ENCODE measurements at regions not wholly inside any gene's neighbourhood (a gene's known extent, or its start where the extent isn't known, plus 50 kb on each side); places are given as distances from the start of the nearest gene placed in this dataset.
"Not testable (repeated sequence)": the region's sequence is repeated elsewhere in the genome, so short reads cannot be mapped to it uniquely, and the experiment has no call there.

GRCh38 chr13:64723724-64724123 is 2506.4 kb downstream of the PCDH9 start:
- no peak overlapping the region for H3K4me3 Mint-ChIP-seq
- H3K36me3 Mint-ChIP-seq (ENCODE audit: insufficient read depth): no peaks in the 10 kb centered on the region
- H3K27me3 Mint-ChIP-seq: no peaks in the 10 kb centered on the region
- no peaks in the 10 kb centered on the region for H3K4me1 Mint-ChIP-seq (ENCODE audit: low read depth in 2 of 2)
- peaks cover 5 to 11% of the 10 kb centered on the region in 2 donors for H3K9me3 Mint-ChIP-seq
- no peak for ATAC-seq (replicated peaks)
- DNase-seq: no peak
- H3K27ac Mint-ChIP-seq: no peak overlapping the region

- Mint-ChIP-seq H3K27ac (no peak overlapping the region), H3K4me3 (no peak overlapping the region), H3K27me3 (no peaks in the 10 kb centered on the region), H3K9me3 (peaks cover 3 to 11% of the 10 kb centered on the region in 2 donors), H3K4me1 (ENCODE audit: low read depth in 2 of 2) (no peaks in the 10 kb centered on the region), H3K36me3 (ENCODE audit: insufficient read depth) (no peaks in the 10 kb centered on the region)
- no peak for DNase-seq
- ATAC-seq (replicated peaks): no peak
Observed at GRCh38 chr13:64718116-64718515, 2512.0 kb downstream of the PCDH9 start.

- no peak overlapping the region for H3K27ac Mint-ChIP-seq
Observed at GRCh38 chr13:64716936-64717335, 2513.2 kb downstream of the PCDH9 start.

GRCh38 chr13:64709079-64709478 is 2521.1 kb downstream of the PCDH9 start:
- no peak overlapping the region for H3K27ac Mint-ChIP-seq
- H3K36me3 Mint-ChIP-seq (ENCODE audit: insufficient read depth): no peaks in the 10 kb centered on the region
- H3K27me3 Mint-ChIP-seq: no peaks in the 10 kb centered on the region
- no peak for ATAC-seq (replicated peaks)
- peaks cover 17 to 18% of the 10 kb centered on the region in 2 donors for H3K9me3 Mint-ChIP-seq
- H3K4me1 Mint-ChIP-seq (ENCODE audit: low read depth in 2 of 2): no peaks in the 10 kb centered on the region
- no peak for DNase-seq
- H3K4me3 Mint-ChIP-seq: no peak overlapping the region

More at GRCh38 chr13:64716936-64717335, 2513.2 kb downstream of the PCDH9 start:
- H3K4me3 Mint-ChIP-seq: no peak overlapping the region
- H3K27me3 Mint-ChIP-seq: no peaks in the 10 kb centered on the region
- peaks cover 3 to 11% of the 10 kb centered on the region in 2 donors for H3K9me3 Mint-ChIP-seq
- H3K36me3 Mint-ChIP-seq (ENCODE audit: insufficient read depth): no peaks in the 10 kb centered on the region
- H3K4me1 Mint-ChIP-seq (ENCODE audit: low read depth in 2 of 2): no peaks in the 10 kb centered on the region
- DNase-seq: no peak
- ATAC-seq (replicated peaks): no peak

GRCh38 chr13:64704121-64704649 is 2526.0 kb downstream of the PCDH9 start:
- Mint-ChIP-seq H3K36me3 (ENCODE audit: insufficient read depth) (no peaks in the 10 kb centered on the region), H3K4me3 (no peak overlapping the region), H3K27me3 (no peaks in the 10 kb centered on the region), H3K9me3 (peaks cover 16% of the 10 kb centered on the region in 2 donors), H3K27ac (no peak overlapping the region), H3K4me1 (ENCODE audit: low read depth in 2 of 2) (no peaks in the 10 kb centered on the region)
- DNase-seq: no peak
- ATAC-seq (replicated peaks): no peak

GRCh38 chr13:64697226-64697625 is 2532.9 kb downstream of the PCDH9 start:
- H3K36me3 Mint-ChIP-seq (ENCODE audit: insufficient read depth): no peaks in the 10 kb centered on the region
- no peak overlapping the region for H3K4me3 Mint-ChIP-seq
- H3K9me3 Mint-ChIP-seq: peaks cover 0 to 4% of the 10 kb centered on the region in 2 donors
- no peaks in the 10 kb centered on the region for H3K4me1 Mint-ChIP-seq (ENCODE audit: low read depth in 2 of 2)
- H3K27me3 Mint-ChIP-seq: no peaks in the 10 kb centered on the region
- DNase-seq (no peak), ATAC-seq (replicated peaks) (no peak)
- no peak overlapping the region for H3K27ac Mint-ChIP-seq

- Mint-ChIP-seq H3K4me1 (ENCODE audit: low read depth in 2 of 2) (no peaks in the 10 kb centered on the region), H3K27me3 (no peaks in the 10 kb centered on the region), H3K27ac (no peak overlapping the region), H3K9me3 (peaks cover 8 to 12% of the 10 kb centered on the region in 2 donors), H3K4me3 (no peak overlapping the region), H3K36me3 (ENCODE audit: insufficient read depth) (no peaks in the 10 kb centered on the region)
- no peak for DNase-seq
- ATAC-seq (replicated peaks): no peak
Observed at GRCh38 chr13:64688893-64689677, 2541.1 kb downstream of the PCDH9 start.

GRCh38 chr13:64686536-64686935 is 2543.6 kb downstream of the PCDH9 start:
- not testable (repeated sequence) for H3K27me3 Mint-ChIP-seq; H3K36me3 Mint-ChIP-seq (ENCODE audit: insufficient read depth); ATAC-seq (replicated peaks); H3K4me3 Mint-ChIP-seq; DNase-seq; H3K4me1 Mint-ChIP-seq (ENCODE audit: low read depth in 2 of 2); H3K27ac Mint-ChIP-seq
- H3K9me3 Mint-ChIP-seq: peaks cover 9 to 11% of the 10 kb centered on the region in 2 donors

GRCh38 chr13:64684685-64685431 is 2545.3 kb downstream of the PCDH9 start:
- DNase-seq (no peak), ATAC-seq (replicated peaks) (no peak)
- H3K4me3 Mint-ChIP-seq: no peak overlapping the region
- no peaks in the 10 kb centered on the region for H3K27me3 Mint-ChIP-seq
- H3K27ac Mint-ChIP-seq: no peak overlapping the region
- H3K4me1 Mint-ChIP-seq (ENCODE audit: low read depth in 2 of 2): no peaks in the 10 kb centered on the region
- no peaks in the 10 kb centered on the region for H3K36me3 Mint-ChIP-seq (ENCODE audit: insufficient read depth)
- H3K9me3 Mint-ChIP-seq: peaks cover 11% of the 10 kb centered on the region in 2 donors

GRCh38 chr13:64684108-64684507 is 2546.0 kb downstream of the PCDH9 start:
- H3K4me3 Mint-ChIP-seq: no peak overlapping the region
- H3K9me3 Mint-ChIP-seq: peaks cover 11% of the 10 kb centered on the region in 2 donors
- H3K27me3 Mint-ChIP-seq: no peaks in the 10 kb centered on the region
- no peaks in the 10 kb centered on the region for H3K36me3 Mint-ChIP-seq (ENCODE audit: insufficient read depth)
- no peak for ATAC-seq (replicated peaks)
- H3K4me1 Mint-ChIP-seq (ENCODE audit: low read depth in 2 of 2): no peaks in the 10 kb centered on the region
- H3K27ac Mint-ChIP-seq: no peak overlapping the region
- no peak for DNase-seq

GRCh38 chr13:64680739-64681138 is 2549.4 kb downstream of the PCDH9 start:
- H3K4me3 Mint-ChIP-seq: no peak overlapping the region
- no peaks in the 10 kb centered on the region for H3K4me1 Mint-ChIP-seq (ENCODE audit: low read depth in 2 of 2)
- no peaks in the 10 kb centered on the region for H3K27me3 Mint-ChIP-seq
- ATAC-seq (replicated peaks) (no peak), DNase-seq (no peak)
- H3K9me3 Mint-ChIP-seq: peaks cover 6 to 11% of the 10 kb centered on the region in 2 donors
- no peak overlapping the region for H3K27ac Mint-ChIP-seq
- no peaks in the 10 kb centered on the region for H3K36me3 Mint-ChIP-seq (ENCODE audit: insufficient read depth)

GRCh38 chr13:64675255-64675892 is 2554.8 kb downstream of the PCDH9 start:
- DNase-seq (no peak), ATAC-seq (replicated peaks) (no peak)
- Mint-ChIP-seq H3K27me3 (no peaks in the 10 kb centered on the region), H3K36me3 (ENCODE audit: insufficient read depth) (no peaks in the 10 kb centered on the region), H3K27ac (no peak overlapping the region), H3K9me3 (peaks cover 8 to 10% of the 10 kb centered on the region in 2 donors), H3K4me1 (ENCODE audit: low read depth in 2 of 2) (no peaks in the 10 kb centered on the region), H3K4me3 (no peak overlapping the region)

GRCh38 chr13:64674126-64674525 is 2556.0 kb downstream of the PCDH9 start:
- DNase-seq: no peak
- Mint-ChIP-seq H3K4me1 (ENCODE audit: low read depth in 2 of 2) (no peaks in the 10 kb centered on the region), H3K27me3 (no peaks in the 10 kb centered on the region), H3K27ac (no peak overlapping the region), H3K9me3 (peaks cover 8 to 10% of the 10 kb centered on the region in 2 donors), H3K4me3 (no peak overlapping the region), H3K36me3 (ENCODE audit: insufficient read depth) (no peaks in the 10 kb centered on the region)
- no peak for ATAC-seq (replicated peaks)
